M059J (cell line): ENCODE measurements at regions not wholly inside any gene's neighbourhood (a gene's known extent, or its start where the extent isn't known, plus 50 kb on each side); places are given as distances from the start of the nearest gene placed in this dataset.
A peak's percentile ranks its signal among the peaks of the same experiment; 100 is the strongest.
"Not testable (repeated sequence)": the region's sequence is repeated elsewhere in the genome, so short reads cannot be mapped to it uniquely, and the experiment has no call there.

Experiments
- DNase-seq: peaks from one replicate; pipeline ENCODE4 v3.0.0-alpha.2; 2012; ENCODE audit warnings: low read depth

GRCh38 chr7:81433692-81434331 lies 336.0 kb downstream of the HGF start:
- no peak for DNase-seq

GRCh38 chr7:81433206-81433605 lies 336.6 kb downstream of the HGF start:
- no peak for DNase-seq

- no peak for DNase-seq
Measured at GRCh38 chr7:81430761-81431160, 339.1 kb downstream of the HGF start.

- DNase-seq = no peak
Measured at GRCh38 chr7:81430150-81430549, 339.7 kb downstream of the HGF start.

GRCh38 chr7:81427461-81427860 lies 342.4 kb downstream of the HGF start:
- DNase-seq = no peak

GRCh38 chr7:81420526-81421226 lies 349.2 kb downstream of the HGF start:
- DNase-seq = no peak

GRCh38 chr7:81419731-81420130 lies 350.1 kb downstream of the HGF start:
- no peak for DNase-seq

- no peak for DNase-seq
Measured at GRCh38 chr7:81416659-81417058, 353.2 kb downstream of the HGF start.

- no peak for DNase-seq
Measured at GRCh38 chr7:81415181-81415580, 354.7 kb downstream of the HGF start.

- peak; percentile 8 for DNase-seq
Measured at GRCh38 chr7:81414411-81414810, 355.4 kb downstream of the HGF start.

- peak; percentile 83 for DNase-seq
Measured at GRCh38 chr7:81410471-81411117, 359.3 kb downstream of the HGF start.

GRCh38 chr7:81408728-81409127 lies 361.1 kb downstream of the HGF start:
- peak; percentile 52 for DNase-seq

GRCh38 chr7:81407094-81407493 lies 362.8 kb downstream of the HGF start:
- DNase-seq = peak; percentile 72

GRCh38 chr7:81404669-81405068 lies 365.2 kb downstream of the HGF start:
- peak; percentile 15 for DNase-seq

GRCh38 chr7:81402227-81402626 lies 367.6 kb downstream of the HGF start:
- peak; percentile 69 for DNase-seq

GRCh38 chr7:81399471-81399870 lies 370.4 kb downstream of the HGF start:
- DNase-seq = no peak

GRCh38 chr7:81394029-81394428 lies 375.8 kb downstream of the HGF start:
- DNase-seq = no peak

GRCh38 chr7:81393018-81393417 lies 376.8 kb downstream of the HGF start:
- no peak for DNase-seq

- DNase-seq = no peak
Measured at GRCh38 chr7:81385370-81385769, 384.5 kb downstream of the HGF start.

GRCh38 chr7:81383846-81384245 lies 386.0 kb downstream of the HGF start:
- DNase-seq = no peak

- not testable (repeated sequence) for DNase-seq
Measured at GRCh38 chr7:81374641-81375040, 395.2 kb downstream of the HGF start.

- no peak for DNase-seq
Measured at GRCh38 chr7:81370822-81371221, 399.0 kb downstream of the HGF start.

- peak; percentile 58 for DNase-seq
Measured at GRCh38 chr7:81367326-81367931, 402.4 kb downstream of the HGF start.
